ENCODE measurements at regions not wholly inside any gene's neighbourhood (a gene's known extent, or its start where the extent isn't known, plus 50 kb on each side); places are given as distances from the start of the nearest gene placed in this dataset. TPM values are rescaled to one million over a fixed set of nuclear protein-coding genes. Genes with fewer than 3 reads are reported as not detected.

DNA sequence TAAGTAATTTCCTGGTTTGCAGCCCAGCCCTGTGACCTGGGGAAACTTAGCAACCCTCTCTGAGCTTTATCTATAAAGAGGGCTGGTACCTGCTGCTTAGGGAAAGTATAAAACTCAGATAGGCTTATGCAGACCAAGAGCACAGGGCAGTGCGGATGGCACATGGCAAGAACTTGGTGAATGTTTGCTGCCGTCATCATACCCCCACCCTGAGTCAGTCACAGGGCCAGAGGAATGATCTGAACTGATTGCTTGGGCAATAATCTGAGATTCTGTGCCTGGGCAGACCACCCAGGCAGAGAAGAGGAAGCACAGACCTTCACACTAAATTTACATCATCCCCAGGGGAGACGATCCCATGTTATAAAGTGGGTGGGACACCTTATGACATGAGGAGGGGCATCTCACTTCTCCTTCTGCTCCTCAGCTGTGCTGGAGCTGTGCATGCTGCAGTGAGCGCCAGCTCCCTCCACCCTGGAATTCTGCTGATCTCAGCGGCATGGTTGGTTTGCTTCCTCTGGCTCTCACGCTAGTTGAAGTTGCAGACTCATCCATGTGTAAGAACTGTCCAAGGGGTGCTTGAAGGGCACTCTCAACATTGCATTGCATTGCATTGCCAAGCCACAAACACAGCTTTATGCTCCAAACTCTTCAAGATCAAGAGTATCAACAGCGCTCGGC is 197.1 kb downstream of the AJAP1 start:
- Mint-ChIP-seq H3K27me3 (ENCODE audit: unreplicated experiment) (no peaks in the 10 kb centered on the region), H3K9me3 (ENCODE audit: low read depth, unreplicated experiment) (peaks cover 14% of the 10 kb centered on the region), H3K36me3 (ENCODE audit: insufficient read depth, unreplicated experiment) (no peaks in the 10 kb centered on the region), H3K4me3 (ENCODE audit: low read depth, unreplicated experiment) (no peak overlapping the region), H3K4me1 (ENCODE audit: low read depth, unreplicated experiment) (no peaks in the 10 kb centered on the region), H3K27ac (ENCODE audit: unreplicated experiment) (no peak overlapping the region)
- intact Hi-C loops (cut with micrococcal nuclease; ENCODE audit: unreplicated experiment): no loop called here
- CTCF ChIA-PET: no interaction called here
- no TSS peak for BruUV-seq (replicated peaks)
- no peak for DNase-seq
- TF ChIP-seq, protein P1, sequence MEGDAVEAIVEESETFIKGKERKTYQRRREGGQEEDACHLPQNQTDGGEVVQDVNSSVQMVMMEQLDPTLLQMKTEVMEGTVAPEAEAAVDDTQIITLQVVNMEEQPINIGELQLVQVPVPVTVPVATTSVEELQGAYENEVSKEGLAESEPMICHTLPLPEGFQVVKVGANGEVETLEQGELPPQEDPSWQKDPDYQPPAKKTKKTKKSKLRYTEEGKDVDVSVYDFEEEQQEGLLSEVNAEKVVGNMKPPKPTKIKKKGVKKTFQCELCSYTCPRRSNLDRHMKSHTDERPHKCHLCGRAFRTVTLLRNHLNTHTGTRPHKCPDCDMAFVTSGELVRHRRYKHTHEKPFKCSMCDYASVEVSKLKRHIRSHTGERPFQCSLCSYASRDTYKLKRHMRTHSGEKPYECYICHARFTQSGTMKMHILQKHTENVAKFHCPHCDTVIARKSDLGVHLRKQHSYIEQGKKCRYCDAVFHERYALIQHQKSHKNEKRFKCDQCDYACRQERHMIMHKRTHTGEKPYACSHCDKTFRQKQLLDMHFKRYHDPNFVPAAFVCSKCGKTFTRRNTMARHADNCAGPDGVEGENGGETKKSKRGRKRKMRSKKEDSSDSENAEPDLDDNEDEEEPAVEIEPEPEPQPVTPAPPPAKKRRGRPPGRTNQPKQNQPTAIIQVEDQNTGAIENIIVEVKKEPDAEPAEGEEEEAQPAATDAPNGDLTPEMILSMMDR (IDR thresholded peaks at IDR 0.05; ENCODE audit: unreplicated experiment): no peak

DNA sequence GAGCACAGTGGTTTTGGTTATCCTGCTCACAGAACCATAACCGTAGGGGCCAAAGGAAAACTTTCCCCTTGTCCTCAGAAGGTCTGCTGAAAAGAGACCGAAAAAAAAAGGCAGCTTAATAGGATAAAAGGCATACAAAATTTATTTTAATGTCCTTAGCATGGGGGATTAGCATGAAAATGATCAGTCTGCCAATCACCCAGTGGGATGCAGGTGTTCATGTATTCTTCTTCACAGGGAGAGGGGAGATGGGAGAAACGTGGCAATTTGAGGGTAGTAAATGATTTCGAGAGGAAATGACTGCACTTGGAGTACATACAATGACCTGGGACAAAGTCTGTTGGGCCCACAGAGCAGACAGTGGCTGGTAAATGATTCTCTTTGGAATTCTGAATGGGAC is 194.0 kb downstream of the AJAP1 start:
- DNase-seq: no peak
- no TSS peak for BruUV-seq (replicated peaks)
- CTCF ChIA-PET: no interaction called here
- no peaks in the 10 kb centered on the region for H3K4me1 Mint-ChIP-seq (ENCODE audit: low read depth, unreplicated experiment)
- H3K4me3 Mint-ChIP-seq (ENCODE audit: low read depth, unreplicated experiment): no peak overlapping the region
- intact Hi-C loops (cut with micrococcal nuclease; ENCODE audit: unreplicated experiment): no loop called here
- TF ChIP-seq, protein P1 (IDR thresholded peaks at IDR 0.05; ENCODE audit: unreplicated experiment): no peak
- H3K9me3 Mint-ChIP-seq (ENCODE audit: low read depth, unreplicated experiment): peaks cover 10% of the 10 kb centered on the region
- H3K36me3 Mint-ChIP-seq (ENCODE audit: insufficient read depth, unreplicated experiment): no peaks in the 10 kb centered on the region
- H3K27me3 Mint-ChIP-seq (ENCODE audit: unreplicated experiment): no peaks in the 10 kb centered on the region
- no peak overlapping the region for H3K27ac Mint-ChIP-seq (ENCODE audit: unreplicated experiment)

DNA sequence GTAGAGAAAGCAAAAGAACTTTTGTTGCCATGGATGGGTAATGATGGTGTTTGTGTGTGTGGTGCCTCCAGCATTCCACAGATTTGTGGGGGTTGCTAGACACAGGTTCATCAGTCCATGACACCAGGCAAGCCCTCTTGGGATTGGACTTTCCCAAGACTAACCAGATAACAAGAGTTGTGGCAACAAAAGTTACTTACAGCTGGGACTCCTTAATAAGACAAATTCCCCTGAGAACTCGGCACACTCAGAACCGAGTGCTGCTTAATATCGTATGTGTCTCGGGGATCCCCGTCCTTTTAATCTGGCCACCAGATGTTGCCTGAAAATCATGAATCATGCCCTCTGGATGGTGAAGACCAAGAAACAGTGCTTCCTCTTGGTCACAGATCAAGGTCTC is 193.3 kb downstream of the AJAP1 start:
- TF ChIP-seq, protein P1 (IDR thresholded peaks at IDR 0.05; ENCODE audit: unreplicated experiment): no peak
- Mint-ChIP-seq H3K4me1 (ENCODE audit: low read depth, unreplicated experiment) (no peaks in the 10 kb centered on the region), H3K27ac (ENCODE audit: unreplicated experiment) (no peak overlapping the region), H3K4me3 (ENCODE audit: low read depth, unreplicated experiment) (no peak overlapping the region), H3K9me3 (ENCODE audit: low read depth, unreplicated experiment) (peaks cover 10% of the 10 kb centered on the region), H3K27me3 (ENCODE audit: unreplicated experiment) (no peaks in the 10 kb centered on the region), H3K36me3 (ENCODE audit: insufficient read depth, unreplicated experiment) (no peaks in the 10 kb centered on the region)
- CTCF ChIA-PET: no interaction called here
- intact Hi-C loops (cut with micrococcal nuclease; ENCODE audit: unreplicated experiment): no loop called here
- DNase-seq: no peak
- no TSS peak for BruUV-seq (replicated peaks)

Small RNA genes in the stretch of these regions (microRNA-seq; reads per million reads assigned to microRNA genes)
- not detected for gene MIR4417
